GM03348 (cell line): ENCODE measurements at regions not wholly inside any gene's neighbourhood (a gene's known extent, or its start where the extent isn't known, plus 50 kb on each side); places are given as distances from the start of the nearest gene placed in this dataset.

Experiments
- DNase-seq: peaks from one replicate; pipeline ENCODE4 v3.0.0; 2012; ENCODE audit warnings: low spot score

DNA sequence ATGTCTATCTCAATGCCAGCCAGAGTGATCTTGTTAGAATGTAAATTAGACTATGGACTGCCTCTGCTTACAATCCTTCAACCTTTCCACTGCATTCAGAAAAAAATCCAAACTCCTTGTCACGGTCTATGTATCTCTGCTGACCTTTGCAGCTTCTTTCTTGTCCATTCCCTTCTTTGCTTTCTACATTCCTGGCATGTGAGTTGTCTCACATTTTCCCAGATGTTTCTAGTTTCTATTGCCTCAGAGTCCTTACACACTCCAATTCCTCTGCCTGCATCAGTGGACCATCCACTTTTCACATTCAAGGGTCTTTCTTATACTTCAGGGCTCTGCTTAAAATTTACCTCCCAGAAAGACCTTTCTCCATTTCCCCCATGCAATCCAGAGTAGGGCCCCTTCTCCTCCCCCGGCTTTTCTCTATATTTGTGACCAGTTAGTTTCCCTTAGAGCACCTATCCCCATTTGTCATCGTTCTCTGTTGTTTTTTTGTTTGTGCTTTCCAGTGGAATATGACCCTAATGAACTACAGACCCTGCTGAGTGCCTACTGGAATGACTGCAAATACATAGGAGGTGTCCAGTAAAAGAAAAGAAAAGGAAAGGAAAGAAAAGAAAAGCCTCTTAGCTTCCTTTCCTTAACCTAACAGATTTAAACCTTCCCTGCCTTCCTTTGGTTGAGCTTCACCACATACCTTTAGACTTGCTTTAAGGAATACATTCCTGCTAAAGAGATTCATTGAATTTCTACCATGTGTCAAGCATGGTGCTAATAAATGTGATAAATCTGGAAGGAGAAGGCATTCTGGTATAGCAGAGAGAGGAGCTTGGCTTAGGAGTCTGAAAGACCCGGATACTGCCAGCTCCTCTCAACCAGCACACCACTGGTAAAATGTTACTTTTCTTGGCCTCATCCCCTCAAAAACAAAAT is 102.0 kb downstream of the DIRAS3 start:
- DNase-seq = peak; percentile 82

DNA sequence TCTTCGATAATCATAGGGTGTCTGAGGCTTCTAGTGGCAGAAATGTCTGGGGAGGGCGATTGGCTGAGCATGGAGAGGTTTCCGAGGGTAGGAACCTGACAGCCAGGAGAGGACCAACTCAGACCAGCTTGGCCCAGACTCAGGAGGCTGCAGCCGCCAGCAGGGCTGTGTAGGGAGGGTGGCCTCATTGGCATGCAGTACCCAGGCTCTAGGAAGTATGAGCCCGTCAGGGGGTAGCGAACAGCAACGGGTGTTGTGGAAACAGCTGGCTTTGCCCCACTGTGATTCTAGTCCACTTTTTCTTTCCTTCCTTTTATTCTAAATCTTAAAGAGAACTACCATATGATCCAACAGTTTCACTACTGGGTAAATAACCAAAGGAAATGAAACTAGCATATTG is 103.3 kb downstream of the DIRAS3 start:
- DNase-seq = no peak

GRCh38 chr1:67945733-67946374 is 104.6 kb downstream of the DIRAS3 start:
- no peak for DNase-seq

DNA sequence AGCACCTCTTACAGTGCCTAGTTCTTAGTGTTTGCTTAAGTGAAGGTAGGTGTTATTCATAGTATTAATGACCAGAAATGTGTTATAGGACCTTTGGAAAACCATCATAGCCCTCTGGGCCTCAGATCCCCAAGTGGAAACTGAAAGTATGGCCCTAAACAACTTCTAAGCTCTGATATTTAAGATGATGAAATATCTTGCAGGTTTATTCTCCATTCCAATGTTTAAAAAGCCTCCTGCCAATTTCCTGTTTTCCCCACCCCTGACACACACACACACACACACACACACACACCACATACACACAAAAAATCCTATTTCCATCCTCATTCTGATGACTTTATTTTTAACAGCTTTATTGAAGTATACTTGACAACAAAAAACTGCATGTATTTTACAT is 108.2 kb downstream of the DIRAS3 start:
- DNase-seq = no peak

- no peak for DNase-seq
Observed at GRCh38 chr1:67941746-67942145, 108.5 kb upstream of the GNG12 start.

DNA sequence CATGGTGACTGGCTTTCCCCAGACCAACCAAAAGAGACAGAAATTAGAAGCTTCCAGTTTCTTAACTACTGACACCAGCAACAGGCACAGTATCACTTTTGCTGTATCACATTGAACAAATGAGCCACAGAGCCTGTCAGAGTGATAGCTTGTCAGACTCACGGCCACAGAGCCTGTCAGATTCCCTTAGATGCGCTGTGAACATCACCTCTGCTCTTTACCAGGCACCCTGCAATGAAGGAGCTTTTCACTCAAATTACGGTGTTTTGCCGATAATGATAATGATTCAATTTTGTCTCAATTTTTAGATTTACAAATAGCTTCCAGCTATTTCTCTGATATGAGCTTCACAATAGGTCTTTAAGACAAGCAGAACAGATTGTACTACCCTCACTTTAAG is 107.9 kb upstream of the GNG12 start:
- DNase-seq = no peak

- no peak for DNase-seq
Observed at GRCh38 chr1:67939942-67940341, 106.7 kb upstream of the GNG12 start.

DNA sequence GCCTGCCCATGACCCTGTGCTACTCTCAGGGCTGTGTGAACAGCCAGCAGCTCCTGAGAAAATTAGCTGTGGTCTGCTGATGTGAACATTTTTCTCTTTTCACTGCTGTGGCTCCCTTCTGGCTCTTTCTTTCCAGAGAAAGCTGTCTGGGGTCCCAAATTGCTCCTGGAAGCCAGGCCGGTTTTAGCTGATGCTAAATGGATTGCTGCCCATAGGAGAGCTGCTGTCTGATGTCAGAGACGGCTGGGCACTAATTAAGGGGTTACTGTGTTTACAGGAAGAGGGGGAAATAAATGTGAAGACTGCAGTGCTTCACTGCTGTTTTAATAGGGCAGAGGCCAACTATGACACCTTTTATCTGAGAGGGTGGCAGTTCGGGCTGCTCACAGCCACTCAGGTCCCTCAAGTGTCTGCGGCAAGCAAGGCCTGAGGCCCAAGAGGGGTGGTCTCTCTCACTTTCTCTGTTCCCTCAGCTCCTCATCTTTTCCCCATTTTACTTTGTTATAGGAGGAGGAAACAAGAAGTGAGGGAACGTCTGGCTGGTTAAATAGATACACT is 106.0 kb upstream of the GNG12 start:
- DNase-seq = no peak

DNA sequence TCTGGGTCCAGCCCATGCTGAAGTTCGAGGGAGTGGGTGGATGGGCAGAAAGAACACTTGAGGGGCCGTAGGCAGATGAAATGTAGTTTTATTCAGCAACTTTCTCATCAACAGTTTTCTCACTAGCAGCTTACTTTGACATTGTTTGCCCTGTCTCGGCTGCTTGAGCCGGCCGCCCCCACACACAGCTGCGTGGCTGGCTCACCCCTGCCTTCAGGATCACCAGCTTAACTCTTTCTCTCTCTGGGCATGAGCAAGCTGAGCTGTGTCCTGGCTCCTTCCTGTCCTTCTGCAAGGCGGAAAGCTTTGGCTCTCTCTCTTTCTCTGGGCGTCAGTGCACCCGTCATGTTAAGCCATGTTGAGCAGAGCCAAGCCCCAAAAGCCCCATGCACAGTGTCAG is 104.4 kb upstream of the GNG12 start:
- DNase-seq = peak; percentile 24

DNA sequence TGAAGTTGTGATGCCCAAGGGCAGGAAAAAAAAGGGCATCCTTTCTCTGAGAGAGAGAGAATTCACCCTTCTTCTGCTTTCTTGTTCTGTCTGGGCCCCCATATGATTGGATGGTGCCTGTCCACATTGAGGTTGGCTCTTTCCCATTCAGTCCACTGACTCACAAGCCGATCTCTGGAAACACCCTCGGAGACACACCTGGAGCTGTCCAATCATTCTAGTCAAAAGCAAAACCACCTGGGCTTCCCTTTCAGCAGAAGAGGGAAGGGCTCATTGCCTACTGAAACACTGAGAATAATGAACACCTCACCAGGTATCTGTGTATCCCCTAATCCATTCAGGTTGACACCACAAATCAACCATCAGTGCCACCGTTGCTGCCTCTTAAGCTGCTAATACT is 103.7 kb upstream of the GNG12 start:
- no peak for DNase-seq

DNA sequence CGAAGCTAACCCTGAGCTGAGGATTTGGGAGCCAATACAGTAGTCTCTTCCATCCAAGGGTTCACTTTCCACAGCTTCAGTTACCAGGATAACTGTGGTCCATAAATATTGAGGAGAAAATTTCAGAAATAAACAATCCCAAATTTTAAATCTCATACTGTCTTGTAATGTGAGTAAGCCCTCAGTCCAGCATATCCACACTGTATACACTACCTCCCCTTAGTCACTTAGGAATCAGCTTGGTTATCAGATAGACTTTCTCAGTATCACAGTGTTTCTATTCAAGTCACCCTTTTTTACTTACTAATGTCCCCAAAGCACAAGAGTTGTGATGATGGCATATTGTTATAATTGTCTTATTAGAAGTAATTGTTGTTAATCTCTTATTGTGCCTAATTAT is 102.3 kb upstream of the GNG12 start:
- no peak for DNase-seq

DNA sequence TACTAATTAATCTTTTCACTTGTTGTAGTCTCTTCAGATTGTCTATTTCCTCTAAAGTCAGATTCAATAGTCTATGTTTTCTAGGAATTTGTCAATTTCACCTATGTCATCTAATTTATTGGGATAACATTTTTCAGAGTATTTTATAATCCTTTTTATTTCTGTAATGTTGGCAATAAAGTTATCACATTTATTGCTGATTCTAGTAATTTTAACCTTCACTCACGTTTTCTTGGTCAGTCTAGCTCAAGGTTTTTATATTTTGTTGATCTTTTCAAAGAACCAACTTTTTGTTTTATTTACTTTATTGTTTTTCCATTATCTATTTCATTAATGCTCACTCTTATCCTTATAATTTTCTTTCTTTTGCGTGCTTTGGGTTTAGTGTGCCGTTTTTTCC is 97.9 kb upstream of the GNG12 start:
- no peak for DNase-seq

- no peak for DNase-seq
Observed at GRCh38 chr1:67923074-67923473, 89.8 kb upstream of the GNG12 start.

DNA sequence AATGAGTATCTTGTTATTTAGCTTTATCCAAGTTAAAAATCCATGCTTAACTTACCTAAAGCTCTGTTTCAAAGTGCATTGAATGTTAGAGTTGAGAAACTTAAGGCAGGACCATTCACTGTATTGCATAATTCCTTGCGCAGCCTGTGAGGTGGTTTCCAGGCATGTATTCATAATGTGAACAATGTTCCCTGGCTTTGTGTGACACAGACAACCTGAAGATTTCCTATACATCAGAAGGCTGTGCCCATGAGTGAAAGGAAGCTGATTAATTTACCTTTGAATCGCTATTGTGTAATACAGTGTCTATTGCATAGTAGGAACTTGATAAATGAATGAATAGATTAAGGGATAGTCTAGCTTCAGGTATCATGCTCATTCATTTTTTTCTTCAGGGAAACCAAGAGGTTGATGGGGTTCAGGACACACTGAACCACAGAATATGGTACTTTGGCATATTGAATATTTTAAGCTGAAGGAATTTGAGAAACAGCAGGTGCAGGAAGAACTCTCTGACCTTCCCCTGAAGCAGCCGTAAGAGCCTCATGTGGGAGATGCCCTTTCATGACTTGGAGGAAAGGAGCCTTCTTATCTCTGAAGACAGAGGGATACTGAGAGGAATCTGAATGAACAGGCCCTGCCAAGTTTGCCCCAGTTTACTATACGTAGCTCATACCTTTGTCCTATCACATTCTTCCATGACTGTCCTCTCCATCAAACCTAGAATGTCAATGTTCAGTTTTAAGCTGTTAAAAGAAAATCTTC is 88.6 kb upstream of the GNG12 start:
- no peak for DNase-seq

DNA sequence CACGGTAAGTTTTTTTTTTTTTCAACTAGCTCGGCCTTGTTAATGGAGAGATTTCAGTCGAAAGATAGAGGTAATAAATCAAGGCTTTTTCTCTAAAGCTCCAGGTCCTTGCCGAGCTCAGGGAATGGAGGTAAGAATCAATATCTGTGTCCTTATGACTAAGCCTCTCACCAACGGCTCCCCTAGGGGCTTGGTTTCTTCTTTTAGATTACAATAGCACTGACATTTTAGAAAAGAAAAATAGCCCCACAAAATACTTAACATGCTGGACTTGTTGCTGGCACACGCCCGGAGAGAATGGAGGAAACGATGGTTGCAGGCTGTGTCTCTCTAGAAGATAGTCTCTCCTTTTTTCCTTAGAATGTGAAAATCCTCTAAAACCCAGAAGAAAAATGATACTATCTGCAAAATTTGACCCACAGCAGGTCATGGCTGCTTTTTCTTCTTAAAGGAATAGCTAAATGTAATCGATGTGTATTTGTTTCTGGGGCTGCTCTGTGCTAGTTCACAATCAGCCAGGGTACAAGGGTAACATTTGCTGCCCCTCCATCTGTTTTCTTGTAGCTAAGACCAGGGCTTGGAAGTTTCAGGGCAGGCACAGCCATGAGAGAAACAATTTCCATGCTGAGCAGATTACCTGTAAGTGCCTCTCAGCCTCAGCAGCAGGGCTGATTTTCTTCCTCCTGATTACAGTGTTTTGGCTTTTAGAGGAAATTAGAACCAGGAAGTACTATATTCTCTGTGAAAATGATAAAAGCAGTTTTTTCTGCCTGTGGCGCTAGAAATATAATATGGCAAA is 86.2 kb upstream of the GNG12 start:
- DNase-seq = no peak

GRCh38 chr1:67918067-67918466 is 84.8 kb upstream of the GNG12 start:
- no peak for DNase-seq

DNA sequence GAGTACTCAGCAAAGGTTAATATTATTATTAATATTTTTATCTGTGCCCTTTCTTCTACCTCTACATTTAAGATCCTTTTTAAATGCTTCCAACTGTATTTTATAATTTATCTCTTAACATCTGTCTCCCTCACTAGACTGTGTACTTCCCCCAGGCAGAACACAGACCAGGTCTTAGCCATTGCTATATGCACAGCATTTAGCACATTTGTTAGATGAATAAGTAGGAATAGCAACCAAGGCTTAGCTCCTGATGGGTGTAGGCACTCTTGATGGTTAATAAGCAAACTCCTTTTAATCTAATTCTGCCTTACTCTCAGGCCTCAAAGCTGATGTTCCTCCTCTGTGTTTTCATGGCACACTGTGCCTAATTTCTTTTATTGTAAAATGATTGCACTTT is 83.7 kb upstream of the GNG12 start:
- DNase-seq = no peak

DNA sequence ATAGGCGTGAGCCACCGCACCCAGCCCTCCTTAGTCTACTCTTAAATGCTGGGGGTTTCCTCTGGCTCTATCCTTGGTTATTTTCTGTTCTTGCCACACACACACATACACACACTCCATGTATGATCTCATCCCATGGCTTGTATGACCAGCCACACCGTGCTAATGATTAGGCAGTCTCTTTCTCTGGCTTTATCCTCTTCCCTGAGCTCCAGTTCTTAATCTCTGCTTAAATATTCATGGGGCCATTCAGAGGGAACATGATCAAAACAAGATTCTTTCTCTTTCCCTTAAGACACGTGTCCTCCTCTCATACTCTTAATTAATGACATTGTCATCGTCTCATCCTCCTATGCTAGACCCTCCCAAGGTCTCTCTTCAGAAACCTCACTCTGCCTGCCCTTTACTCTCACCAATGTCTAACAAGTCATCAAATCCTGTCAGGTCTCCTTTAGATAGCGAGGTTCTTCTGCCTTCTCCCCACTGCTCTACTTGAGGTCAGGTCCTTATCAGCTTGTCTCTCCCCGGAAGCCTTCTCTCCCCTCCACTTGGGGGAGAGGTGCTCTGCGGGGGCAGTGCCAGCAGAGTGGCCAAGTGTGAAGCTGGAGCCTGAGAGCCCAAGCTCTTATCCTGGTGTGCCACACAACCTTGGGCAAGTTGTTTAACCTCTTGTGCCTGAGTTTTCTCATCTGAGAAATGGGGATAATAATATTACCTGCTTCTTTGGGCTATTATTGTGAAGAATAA is 83.0 kb upstream of the GNG12 start:
- no peak for DNase-seq

DNA sequence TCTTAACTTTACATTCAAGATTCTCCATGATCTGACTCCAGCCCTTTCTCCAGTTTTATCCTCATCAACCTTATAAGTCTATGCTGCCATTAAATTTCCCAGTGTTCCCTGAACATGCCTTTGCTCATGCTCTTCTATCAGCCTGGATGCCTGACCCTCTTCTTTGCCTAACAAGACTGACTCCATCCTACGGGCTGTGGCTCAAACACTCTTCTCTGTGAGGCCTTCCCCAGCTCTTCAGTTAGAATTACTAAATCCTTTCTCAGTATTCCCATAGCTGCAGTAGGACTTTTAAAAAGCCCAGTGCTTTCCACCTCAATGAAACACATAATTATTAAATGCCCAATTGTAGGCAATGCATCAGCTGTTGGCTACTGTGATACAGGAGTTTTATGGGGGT is 76.5 kb upstream of the GNG12 start:
- DNase-seq = no peak

DNA sequence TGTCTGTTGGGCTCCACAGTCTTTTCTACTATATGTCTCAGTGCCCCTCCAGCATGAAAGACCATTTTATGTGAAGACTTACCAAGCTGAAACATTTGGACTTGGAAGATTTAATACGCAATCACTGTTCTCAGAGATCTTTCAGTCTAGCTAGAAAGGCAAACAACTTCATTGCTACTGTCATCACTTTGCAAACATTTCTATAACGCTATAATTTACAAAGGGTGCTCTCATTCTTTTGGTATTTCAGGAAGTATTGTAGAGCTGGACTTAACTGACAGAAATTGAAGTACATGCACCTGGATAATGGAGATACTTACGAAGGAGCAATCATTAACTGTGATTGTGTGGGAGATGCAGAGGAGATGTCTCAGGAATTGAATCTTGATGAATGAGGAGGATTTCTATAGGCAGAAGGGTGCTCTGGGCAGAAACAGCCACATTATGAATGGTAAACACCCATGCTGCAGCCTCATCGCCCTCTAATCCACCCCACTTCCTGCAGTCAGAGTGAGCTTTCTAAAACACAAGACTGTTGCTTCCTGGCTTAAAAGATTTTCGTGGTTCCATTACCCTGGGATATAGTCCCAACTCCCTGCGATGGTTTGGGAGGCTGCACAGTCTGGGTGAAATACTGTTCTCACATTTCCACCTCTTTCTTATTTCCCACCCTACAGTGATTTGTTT is 75.1 kb upstream of the GNG12 start:
- no peak for DNase-seq
